ENCODE measurements at regions not wholly inside any gene's neighbourhood (a gene's known extent, or its start where the extent isn't known, plus 50 kb on each side); places are given as distances from the start of the nearest gene placed in this dataset.

GRCh38 chr22:49380095-49380827 lies 447.4 kb downstream of the BRD1 start:
- Histone ChIP-seq H3K4me2 (ENCODE audit: low read depth, low read length, poor library complexity, severe bottlenecking) (no peak overlapping the region), H3K4me3 (ENCODE audit: insufficient read depth, low read length, poor library complexity, severe bottlenecking) (no peak overlapping the region), H4K20me1 (ENCODE audit: low read depth, low read length) (no peaks in the 10 kb centered on the region), H2AFZ (ENCODE audit: low read depth, low read length, severe bottlenecking) (no peak overlapping the region), H3K9ac (ENCODE audit: low read length) (no peak overlapping the region), H3K27ac (ENCODE audit: low read depth, low read length) (no peak overlapping the region; the same call in 1 of the 2 replicates), H3K36me3 (ENCODE audit: low read length) (no peaks in the 10 kb centered on the region), H3K79me2 (ENCODE audit: insufficient read depth, low read length) (no peaks in the 10 kb centered on the region), H3K9me2 (replicated peaks; ENCODE audit: insufficient read depth, low read length) (no peaks in the 10 kb centered on the region), H3F3A (ENCODE audit: insufficient read depth) (peaks cover 4% of the 10 kb centered on the region; the same call in 1 of the 2 replicates), H3K27me3 (ENCODE audit: low read length) (no peaks in the 10 kb centered on the region), H3K9me3 (ENCODE audit: insufficient read depth, low read length) (peaks cover 4% of the 10 kb centered on the region; the same call in 1 of the 2 replicates)
- no peak for TF ChIP-seq CTCF (IDR thresholded peaks at IDR 0.05; ENCODE audit: insufficient read depth, low read length, poor library complexity, severe bottlenecking)
- no peak for TF ChIP-seq EZH2phosphoT487 (conservative IDR thresholded peaks at IDR 0.05; ENCODE audit: low read length)

GRCh38 chr22:49377306-49377705 lies 450.4 kb downstream of the BRD1 start:
- Histone ChIP-seq H3K36me3 (ENCODE audit: low read length) (no peaks in the 10 kb centered on the region), H3K27ac (ENCODE audit: low read depth, low read length) (no peak overlapping the region), H3F3A (ENCODE audit: insufficient read depth) (peaks cover 4% of the 10 kb centered on the region; the same call in 1 of the 2 replicates), H3K4me2 (ENCODE audit: low read depth, low read length, poor library complexity, severe bottlenecking) (no peak overlapping the region), H3K4me3 (ENCODE audit: insufficient read depth, low read length, poor library complexity, severe bottlenecking) (no peak overlapping the region), H4K20me1 (ENCODE audit: low read depth, low read length) (no peaks in the 10 kb centered on the region), H2AFZ (ENCODE audit: low read depth, low read length, severe bottlenecking) (no peak overlapping the region), H3K9me2 (replicated peaks; ENCODE audit: insufficient read depth, low read length) (no peaks in the 10 kb centered on the region), H3K27me3 (ENCODE audit: low read length) (no peaks in the 10 kb centered on the region), H3K9ac (ENCODE audit: low read length) (no peak overlapping the region), H3K9me3 (ENCODE audit: insufficient read depth, low read length) (peaks cover 4% of the 10 kb centered on the region; the same call in 1 of the 2 replicates), H3K79me2 (ENCODE audit: insufficient read depth, low read length) (no peaks in the 10 kb centered on the region)
- no peak for TF ChIP-seq EZH2phosphoT487 (conservative IDR thresholded peaks at IDR 0.05; ENCODE audit: low read length)
- no peak for TF ChIP-seq CTCF (IDR thresholded peaks at IDR 0.05; ENCODE audit: insufficient read depth, low read length, poor library complexity, severe bottlenecking)

- Histone ChIP-seq H3K4me2 (ENCODE audit: low read depth, low read length, poor library complexity, severe bottlenecking) (no peak overlapping the region), H3F3A (ENCODE audit: insufficient read depth) (no peaks in the 10 kb centered on the region), H3K27me3 (ENCODE audit: low read length) (no peaks in the 10 kb centered on the region), H3K79me2 (ENCODE audit: insufficient read depth, low read length) (no peaks in the 10 kb centered on the region), H3K36me3 (ENCODE audit: low read length) (no peaks in the 10 kb centered on the region), H3K9ac (ENCODE audit: low read length) (no peak overlapping the region), H4K20me1 (ENCODE audit: low read depth, low read length) (no peaks in the 10 kb centered on the region), H2AFZ (ENCODE audit: low read depth, low read length, severe bottlenecking) (no peak overlapping the region), H3K27ac (ENCODE audit: low read depth, low read length) (no peak overlapping the region), H3K4me3 (ENCODE audit: insufficient read depth, low read length, poor library complexity, severe bottlenecking) (no peak overlapping the region), H3K9me3 (ENCODE audit: insufficient read depth, low read length) (no peaks in the 10 kb centered on the region), H3K9me2 (replicated peaks; ENCODE audit: insufficient read depth, low read length) (no peaks in the 10 kb centered on the region)
- TF ChIP-seq CTCF (IDR thresholded peaks at IDR 0.05; ENCODE audit: insufficient read depth, low read length, poor library complexity, severe bottlenecking) (no peak), EZH2phosphoT487 (conservative IDR thresholded peaks at IDR 0.05; ENCODE audit: low read length) (no peak)
Measured at GRCh38 chr22:49373801-49374226, 453.9 kb downstream of the BRD1 start.
